PC-9 (cell line): ENCODE measurements at regions not wholly inside any gene's neighbourhood (a gene's known extent, or its start where the extent isn't known, plus 50 kb on each side); places are given as distances from the start of the nearest gene placed in this dataset.

Experiments used
- CTCF ChIP-seq: fragments of 200-600 bp; sonication (generic); conservative IDR thresholded peaks from 2 replicates; pipeline ENCODE4 v1.6.1; 2017; ENCODE audit warnings: mixed run types, antibody characterized with exemption, mild to moderate bottlenecking, moderate library complexity
- EZH2 ChIP-seq: fragments of 200-600 bp; sonication (generic); IDR thresholded peaks from 2 replicates; pipeline ENCODE4 v1.8.0; 2017; ENCODE audit warnings: antibody characterized with exemption, low read depth

- TF ChIP-seq CTCF: no peak
- no peak for TF ChIP-seq EZH2
These were observed 462.0 kb downstream of the GABRG1 start for GRCh38 chr4:45661893-45662292.
